Type B pancreatic cell (in vitro differentiated cells): ENCODE measurements at regions not wholly inside any gene's neighbourhood (a gene's known extent, or its start where the extent isn't known, plus 50 kb on each side); places are given as distances from the start of the nearest gene placed in this dataset.

Source experiments
- DNase-seq: peaks from one replicate; pipeline ENCODE4 v3.0.0; 2021; ENCODE audit warnings: mixed read lengths; ENCODE audit not compliant: unreplicated experiment; ENCODE audit errors: extremely low spot score
- H3K27ac Mint-ChIP-seq: 2 replicates; pipeline ENCODE4 v1.8.0; 2021; ENCODE audit warnings: mild to moderate bottlenecking, mixed read lengths
- H3K27me3 Mint-ChIP-seq: 2 replicates; pipeline ENCODE4 v1.8.0; 2021; ENCODE audit warnings: mixed read lengths
- H3K36me3 Mint-ChIP-seq: 2 replicates; pipeline ENCODE4 v1.8.0; 2021; ENCODE audit warnings: mixed read lengths
- H3K4me1 Mint-ChIP-seq: one replicate; pipeline ENCODE4 v1.8.0; 2021; ENCODE audit warnings: mixed read lengths; ENCODE audit not compliant: unreplicated experiment
- H3K4me3 Mint-ChIP-seq: 2 replicates; pipeline ENCODE4 v1.8.0; 2021; ENCODE audit warnings: mild to moderate bottlenecking, mixed read lengths
- H3K9me3 Mint-ChIP-seq: 2 replicates; pipeline ENCODE4 v1.8.0; 2021; ENCODE audit warnings: mixed read lengths
- TF ChIP-seq, protein P1 (sequence below): fragments of 200-600 bp; sonication (generic); conservative IDR thresholded peaks from 2 replicates; pipeline ENCODE4 v1.5.0; 2021; ENCODE audit warnings: antibody characterized with exemption, mild to moderate bottlenecking

DNA sequence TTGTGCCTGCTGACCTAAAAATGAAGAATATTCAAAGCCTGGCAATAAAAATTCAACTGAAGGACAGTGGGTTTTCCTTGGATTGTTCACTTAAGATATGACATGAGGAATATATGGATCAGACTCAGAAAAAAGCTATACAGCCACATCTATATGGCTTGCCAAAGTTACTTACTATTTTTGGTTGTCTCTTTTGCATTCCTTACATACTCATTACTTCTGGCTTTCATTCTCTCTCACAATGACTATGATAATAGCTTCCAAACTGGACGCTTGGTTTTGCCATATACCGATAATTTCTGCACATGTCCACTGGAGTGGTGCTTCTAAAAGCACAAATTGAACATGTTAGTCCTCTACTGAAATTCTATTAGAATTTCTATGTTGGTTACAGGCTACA is 664.9 kb downstream of the CDH8 start:
- DNase-seq, result no peak
- no peak overlapping the region for H3K4me3 Mint-ChIP-seq
- no peaks in the 10 kb centered on the region for H3K9me3 Mint-ChIP-seq
- no peaks in the 10 kb centered on the region for H3K36me3 Mint-ChIP-seq
- no peaks in the 10 kb centered on the region for H3K4me1 Mint-ChIP-seq
- peaks cover 30% of the 10 kb centered on the region for H3K27me3 Mint-ChIP-seq
- TF ChIP-seq, protein P1, sequence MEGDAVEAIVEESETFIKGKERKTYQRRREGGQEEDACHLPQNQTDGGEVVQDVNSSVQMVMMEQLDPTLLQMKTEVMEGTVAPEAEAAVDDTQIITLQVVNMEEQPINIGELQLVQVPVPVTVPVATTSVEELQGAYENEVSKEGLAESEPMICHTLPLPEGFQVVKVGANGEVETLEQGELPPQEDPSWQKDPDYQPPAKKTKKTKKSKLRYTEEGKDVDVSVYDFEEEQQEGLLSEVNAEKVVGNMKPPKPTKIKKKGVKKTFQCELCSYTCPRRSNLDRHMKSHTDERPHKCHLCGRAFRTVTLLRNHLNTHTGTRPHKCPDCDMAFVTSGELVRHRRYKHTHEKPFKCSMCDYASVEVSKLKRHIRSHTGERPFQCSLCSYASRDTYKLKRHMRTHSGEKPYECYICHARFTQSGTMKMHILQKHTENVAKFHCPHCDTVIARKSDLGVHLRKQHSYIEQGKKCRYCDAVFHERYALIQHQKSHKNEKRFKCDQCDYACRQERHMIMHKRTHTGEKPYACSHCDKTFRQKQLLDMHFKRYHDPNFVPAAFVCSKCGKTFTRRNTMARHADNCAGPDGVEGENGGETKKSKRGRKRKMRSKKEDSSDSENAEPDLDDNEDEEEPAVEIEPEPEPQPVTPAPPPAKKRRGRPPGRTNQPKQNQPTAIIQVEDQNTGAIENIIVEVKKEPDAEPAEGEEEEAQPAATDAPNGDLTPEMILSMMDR, result no peak
- no peak overlapping the region for H3K27ac Mint-ChIP-seq

DNA sequence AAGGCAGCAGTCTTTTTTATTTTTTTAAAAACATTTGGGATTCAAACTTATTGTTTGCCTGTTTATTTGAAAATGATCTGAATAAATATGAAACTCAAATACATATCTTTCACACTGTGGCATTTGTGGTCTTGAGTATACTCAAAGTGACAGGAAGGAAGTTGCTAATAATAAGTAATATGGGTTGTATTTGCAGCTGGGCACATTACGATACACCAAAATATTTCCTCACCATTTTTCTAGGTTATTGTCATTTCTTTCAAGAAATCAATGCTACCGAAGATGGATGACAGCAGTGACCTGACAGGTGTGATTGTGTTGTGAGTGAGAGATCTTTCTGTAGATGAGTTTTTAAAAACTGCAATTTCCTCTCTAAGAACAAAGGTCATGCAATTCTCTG is 665.7 kb downstream of the CDH8 start:
- H3K4me3 Mint-ChIP-seq, result no peak overlapping the region
- H3K36me3 Mint-ChIP-seq, result no peaks in the 10 kb centered on the region
- no peaks in the 10 kb centered on the region for H3K4me1 Mint-ChIP-seq
- TF ChIP-seq, protein P1, result no peak
- no peak overlapping the region for H3K27ac Mint-ChIP-seq
- no peak for DNase-seq
- peaks cover 30% of the 10 kb centered on the region for H3K27me3 Mint-ChIP-seq
- no peaks in the 10 kb centered on the region for H3K9me3 Mint-ChIP-seq

DNA sequence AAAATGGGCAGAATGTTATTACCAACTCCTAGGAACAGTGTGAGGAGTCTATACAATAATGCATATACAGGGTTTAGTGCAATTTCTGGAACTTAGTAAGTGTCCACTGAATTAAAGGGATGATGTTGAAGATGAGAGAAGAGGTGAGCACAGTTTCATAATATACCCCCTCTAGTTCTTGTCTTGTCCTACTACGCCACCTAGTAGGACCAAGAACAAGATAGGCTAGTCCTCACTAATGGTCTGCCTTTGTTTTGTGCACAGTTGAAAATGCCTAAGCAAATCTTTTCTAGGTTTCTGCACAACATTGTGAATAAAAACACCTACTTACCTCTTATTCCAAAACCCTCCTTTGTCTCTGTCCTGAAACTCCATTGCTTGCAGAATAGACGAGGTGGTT is 670.2 kb downstream of the CDH8 start:
- H3K4me3 Mint-ChIP-seq, result no peak overlapping the region
- TF ChIP-seq, protein P1, result no peak
- no peak overlapping the region for H3K27ac Mint-ChIP-seq
- H3K9me3 Mint-ChIP-seq, result no peaks in the 10 kb centered on the region
- DNase-seq, result no peak
- no peaks in the 10 kb centered on the region for H3K4me1 Mint-ChIP-seq
- H3K36me3 Mint-ChIP-seq, result no peaks in the 10 kb centered on the region
- peaks cover 26% of the 10 kb centered on the region for H3K27me3 Mint-ChIP-seq

DNA sequence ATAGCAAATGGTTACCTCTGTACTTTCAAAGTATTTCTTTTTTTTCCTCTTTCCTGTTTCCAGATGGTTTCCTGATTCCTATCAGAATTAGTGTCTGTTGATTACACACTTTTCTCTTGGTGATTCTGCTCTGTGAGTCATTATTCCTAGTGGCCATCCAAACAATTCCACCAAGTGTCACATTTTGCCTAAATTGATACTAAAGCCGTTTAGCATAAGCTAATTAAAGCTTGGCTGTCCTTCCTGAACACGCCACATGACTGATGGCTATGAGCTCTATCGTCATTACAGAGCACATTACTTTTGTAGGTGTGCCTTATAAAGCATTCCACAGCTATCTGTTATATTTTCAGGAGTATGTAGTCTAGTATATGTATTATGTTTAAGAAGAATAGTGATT is 671.2 kb downstream of the CDH8 start:
- DNase-seq, result no peak
- no peaks in the 10 kb centered on the region for H3K9me3 Mint-ChIP-seq

DNA sequence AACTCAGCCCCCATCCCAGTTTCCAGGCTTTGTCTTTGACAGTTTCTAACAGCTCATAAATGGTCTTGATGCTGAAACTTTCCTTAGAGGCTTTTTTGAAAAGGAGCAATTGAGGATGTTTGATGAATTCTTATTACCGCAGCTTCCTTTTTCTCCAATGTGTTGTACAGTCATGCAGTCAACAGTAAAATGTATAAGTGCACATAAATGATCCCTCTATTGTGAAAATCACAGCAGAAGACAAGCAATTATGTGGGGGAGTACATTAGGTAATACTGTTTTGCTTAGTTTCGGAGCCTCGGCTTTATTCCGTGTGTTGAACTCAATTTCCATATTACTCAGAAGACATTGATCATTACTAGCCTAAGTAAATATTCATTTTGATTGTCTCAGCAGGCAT is 673.7 kb downstream of the CDH8 start:
- Mint-ChIP-seq H3K4me3 (no peak overlapping the region), H3K27ac (no peak overlapping the region), H3K9me3 (no peaks in the 10 kb centered on the region), H3K4me1 (no peaks in the 10 kb centered on the region), H3K36me3 (no peaks in the 10 kb centered on the region), H3K27me3 (peaks cover 9% of the 10 kb centered on the region)
- no peak for DNase-seq
- TF ChIP-seq, protein P1, result no peak

More for the DNA sequence above, 671.2 kb downstream of the CDH8 start:
- Mint-ChIP-seq H3K36me3 (no peaks in the 10 kb centered on the region), H3K27ac (no peak overlapping the region), H3K4me1 (no peaks in the 10 kb centered on the region), H3K27me3 (peaks cover 18% of the 10 kb centered on the region), H3K4me3 (no peak overlapping the region)
- TF ChIP-seq, protein P1, result no peak

DNA sequence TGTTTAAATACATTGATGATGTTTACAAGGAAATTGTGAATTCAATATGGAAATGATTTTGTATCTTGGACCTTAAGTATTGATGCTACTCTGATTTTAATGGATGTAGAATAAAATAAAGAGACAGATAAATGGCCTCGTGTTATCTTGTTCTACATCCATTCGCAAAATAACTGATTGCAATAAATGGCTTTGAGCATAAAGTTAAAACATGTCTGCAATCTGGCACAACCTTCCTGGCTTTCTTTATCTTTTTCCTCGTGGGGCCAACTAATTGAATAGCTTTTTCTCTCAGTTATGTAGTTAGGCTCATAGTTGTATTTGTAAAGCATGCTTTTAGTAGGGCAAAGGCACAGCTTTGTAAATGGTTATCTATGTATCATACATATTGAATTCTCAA is 691.4 kb downstream of the CDH8 start:
- H3K4me3 Mint-ChIP-seq, result no peak overlapping the region
- no peak for DNase-seq
- no peaks in the 10 kb centered on the region for H3K27me3 Mint-ChIP-seq
- H3K9me3 Mint-ChIP-seq, result no peaks in the 10 kb centered on the region
- TF ChIP-seq, protein P1, result no peak
- no peaks in the 10 kb centered on the region for H3K36me3 Mint-ChIP-seq
- H3K27ac Mint-ChIP-seq, result no peak overlapping the region
- H3K4me1 Mint-ChIP-seq, result no peaks in the 10 kb centered on the region
